ENCODE measurements at regions not wholly inside any gene's neighbourhood (a gene's known extent, or its start where the extent isn't known, plus 50 kb on each side); places are given as distances from the start of the nearest gene placed in this dataset.

- TF ChIP-seq MAX (IDR thresholded peaks at IDR 0.05): no peak
- TF ChIP-seq SP1 (IDR thresholded peaks at IDR 0.05): no peak
- TF ChIP-seq NR2F2 (IDR thresholded peaks at IDR 0.05): no peak
- no peak for TF ChIP-seq ZBTB33 (IDR thresholded peaks at IDR 0.05)
- TF ChIP-seq EGR1 (IDR thresholded peaks at IDR 0.05; ENCODE audit: low read depth in 2 of 2): no peak
- TF ChIP-seq CTCF (IDR thresholded peaks at IDR 0.05; ENCODE audit: low read depth, low read length, missing input control): no peak
- no peak for TF ChIP-seq HNF4G (IDR thresholded peaks at IDR 0.05)
- no peak for TF ChIP-seq RAD21 (IDR thresholded peaks at IDR 0.05)
- TF ChIP-seq ATF3 (IDR thresholded peaks at IDR 0.05): no peak
- TF ChIP-seq RXRA (IDR thresholded peaks at IDR 0.05): no peak
- no peaks in the 10 kb centered on the region for H3K36me3 ChIP-seq (ENCODE audit: control insufficient read depth in 4 of 4, insufficient read depth in 3 of 4, low read depth in 1 of 4, low read length in 3 of 4)
These were observed 962.0 kb downstream of the PLA2G4A start for GRCh38 chr1:187790724-187791123.

GRCh38 chr1:187794561-187794960 is 965.8 kb downstream of the PLA2G4A start:
- TF ChIP-seq EGR1 (IDR thresholded peaks at IDR 0.05; ENCODE audit: low read depth in 2 of 2): no peak
- TF ChIP-seq FOXA1 (IDR thresholded peaks at IDR 0.05): no peak
- TF ChIP-seq ZBTB33 (IDR thresholded peaks at IDR 0.05): no peak
- no peak for TF ChIP-seq HNF4A (conservative IDR thresholded peaks at IDR 0.05)
- Histone ChIP-seq H3K27ac (ENCODE audit: low read depth in 1 of 2, low read length in 2 of 2) (no peak overlapping the region), H3K4me1 (ENCODE audit: control insufficient read depth in 4 of 4, insufficient read depth in 4 of 4, low read length in 3 of 4) (peaks cover 0 to 3% (median 0%) of the 10 kb centered on the region in 4 donors), H3K4me3 (ENCODE audit: low read depth in 1 of 3, low read length in 3 of 3) (no peak overlapping the region), H3K27me3 (ENCODE audit: control insufficient read depth in 4 of 4, insufficient read depth in 4 of 4, low read length in 3 of 4) (no peaks in the 10 kb centered on the region), H3K36me3 (ENCODE audit: control insufficient read depth in 4 of 4, insufficient read depth in 3 of 4, low read depth in 1 of 4, low read length in 3 of 4) (no peaks in the 10 kb centered on the region), H3K9me3 (ENCODE audit: control insufficient read depth in 4 of 4, low read length in 3 of 4) (no peaks in the 10 kb centered on the region), H3K9ac (ENCODE audit: low read depth in 1 of 2, low read length in 2 of 2) (no peak overlapping the region)
- no peak for DNase-seq (ENCODE audit: low spot score)
- WGBS: 78% methylated on average over 2 of the region's 2 CpGs

More at GRCh38 chr1:187790724-187791123, 962.0 kb downstream of the PLA2G4A start:
- Histone ChIP-seq H3K27me3 (ENCODE audit: control insufficient read depth in 4 of 4, insufficient read depth in 4 of 4, low read length in 3 of 4) (no peaks in the 10 kb centered on the region), H3K27ac (ENCODE audit: low read depth in 1 of 2, low read length in 2 of 2) (no peak overlapping the region), H3K9ac (ENCODE audit: low read depth in 1 of 2, low read length in 2 of 2) (no peak overlapping the region), H3K4me3 (ENCODE audit: low read depth in 1 of 3, low read length in 3 of 3) (no peak overlapping the region), H3K4me1 (ENCODE audit: control insufficient read depth in 4 of 4, insufficient read depth in 4 of 4, low read length in 3 of 4) (peaks cover 0 to 3% (median 0%) of the 10 kb centered on the region in 4 donors), H3K9me3 (ENCODE audit: control insufficient read depth in 4 of 4, low read length in 3 of 4) (no peaks in the 10 kb centered on the region)
- no peak for DNase-seq (ENCODE audit: low spot score)
- WGBS: 91% methylated on average over 1 of the region's 1 CpG

GRCh38 chr1:187809549-187809948 is 980.8 kb downstream of the PLA2G4A start:
- no peak for DNase-seq (ENCODE audit: low spot score)
- 43% methylated on average over 1 of the region's 1 CpG for WGBS
- TF ChIP-seq CTCF (IDR thresholded peaks at IDR 0.05; ENCODE audit: low read depth, low read length, missing input control) (no peak), YY1 (IDR thresholded peaks at IDR 0.05) (no peak), REST (IDR thresholded peaks at IDR 0.05) (no peak), JUND (IDR thresholded peaks at IDR 0.05) (no peak), FOXA2 (IDR thresholded peaks at IDR 0.05) (no peak)

More at GRCh38 chr1:187809549-187809948, 980.8 kb downstream of the PLA2G4A start:
- Histone ChIP-seq H3K27ac (ENCODE audit: low read depth in 1 of 2, low read length in 2 of 2) (no peak overlapping the region), H3K9ac (ENCODE audit: low read depth in 1 of 2, low read length in 2 of 2) (no peak overlapping the region), H3K36me3 (ENCODE audit: control insufficient read depth in 4 of 4, insufficient read depth in 3 of 4, low read depth in 1 of 4, low read length in 3 of 4) (no peaks in the 10 kb centered on the region), H3K9me3 (ENCODE audit: control insufficient read depth in 4 of 4, low read length in 3 of 4) (no peaks in the 10 kb centered on the region), H3K4me1 (ENCODE audit: control insufficient read depth in 4 of 4, insufficient read depth in 4 of 4, low read length in 3 of 4) (no peaks in the 10 kb centered on the region), H3K27me3 (ENCODE audit: control insufficient read depth in 4 of 4, insufficient read depth in 4 of 4, low read length in 3 of 4) (no peaks in the 10 kb centered on the region), H3K4me3 (ENCODE audit: low read depth in 1 of 3, low read length in 3 of 3) (no peak overlapping the region)

Data from liver (tissue), 8 donors.